Keratinocyte (primary cell): ENCODE measurements at regions not wholly inside any gene's neighbourhood (a gene's known extent, or its start where the extent isn't known, plus 50 kb on each side); places are given as distances from the start of the nearest gene placed in this dataset.

Experiments used
- DNase-seq: peaks from one replicate; pipeline ENCODE4 v3.0.0-alpha.2; 2011; ENCODE audit warnings: low read depth, missing footprints, low spot score
- FAIRE-seq: peaks from 2 replicates; lab custom pipeline; 2011; peaks lifted over from hg19 to GRCh38; lab: Jason Lieb, UNC
- H2AFZ ChIP-seq: 2 replicates; pipeline ENCODE4 v1.6.0; 2012; ENCODE audit warnings: low read length, control low read depth, inconsistent platforms; ENCODE audit not compliant: control insufficient read depth
- H3K27ac ChIP-seq: 2 replicates; pipeline ENCODE4 v1.5.1; 2011; ENCODE audit warnings: low read length; ENCODE audit not compliant: control insufficient read depth, insufficient read depth
- H3K27me3 ChIP-seq: 3 replicates; pipeline ENCODE4 v1.6.0; 2011; ENCODE audit warnings: low read length; ENCODE audit not compliant: control insufficient read depth, insufficient read depth; ENCODE audit errors: extremely low read depth
- H3K36me3 ChIP-seq, 2 experiments: 2 replicates in 1 of 2; 3 replicates in 1 of 2; pipeline ENCODE4 v1.5.1; 2011; ENCODE audit warnings: low read length in 2 of 2, mild to moderate bottlenecking in 1 of 2; ENCODE audit not compliant: control insufficient read depth in 2 of 2, insufficient read depth in 2 of 2; ENCODE audit errors: extremely low read depth in 1 of 2
- H3K4me1 ChIP-seq: 3 replicates; pipeline ENCODE4 v1.5.1; 2011; ENCODE audit warnings: low read length; ENCODE audit not compliant: control insufficient read depth, insufficient read depth; ENCODE audit errors: extremely low read depth
- H3K4me2 ChIP-seq: 3 replicates; pipeline ENCODE4 v1.6.0; 2011; ENCODE audit warnings: low read depth, low read length; ENCODE audit not compliant: control insufficient read depth, insufficient read depth; ENCODE audit errors: extremely low read depth
- H3K4me3 ChIP-seq, 3 experiments: fragments of 200-600 bp in 1 of 3; sonication (generic) in 1 of 3; 2 replicates in 2 of 3; 3 replicates in 1 of 3; pipeline ENCODE4 v1.5.1; 2011 to 2016; ENCODE audit warnings: low read length in 3 of 3, mild to moderate bottlenecking in 3 of 3, control low read depth in 2 of 3, inconsistent platforms in 1 of 3, low read depth in 1 of 3, mixed read lengths in 1 of 3, mixed run types in 1 of 3, moderate library complexity in 1 of 3; ENCODE audit not compliant: control insufficient read depth in 2 of 3, insufficient read depth in 2 of 3; ENCODE audit errors: extremely low read depth in 1 of 3
- H3K79me2 ChIP-seq: 2 replicates; pipeline ENCODE4 v1.6.0; 2012; ENCODE audit warnings: low read length; ENCODE audit not compliant: control insufficient read depth, insufficient read depth
- H3K9ac ChIP-seq: 3 replicates; pipeline ENCODE4 v1.6.0; 2011; ENCODE audit warnings: low read length; ENCODE audit not compliant: control insufficient read depth, insufficient read depth; ENCODE audit errors: extremely low read depth
- H3K9me1 ChIP-seq: 3 replicates; pipeline ENCODE4 v1.6.0; 2011; ENCODE audit warnings: low read length; ENCODE audit not compliant: control insufficient read depth, insufficient read depth; ENCODE audit errors: extremely low read depth
- H3K9me3 ChIP-seq: 2 replicates; pipeline ENCODE4 v1.5.1; 2012; ENCODE audit warnings: low read depth, low read length; ENCODE audit not compliant: control insufficient read depth
- H4K20me1 ChIP-seq: 3 replicates; pipeline ENCODE4 v1.6.0; 2011; ENCODE audit warnings: low read length; ENCODE audit not compliant: control insufficient read depth, insufficient read depth; ENCODE audit errors: extremely low read depth
- EZH2 ChIP-seq: IDR thresholded peaks from one replicate; pipeline ENCODE4 v1.6.1; 2012; ENCODE audit warnings: inconsistent platforms, mild to moderate bottlenecking, low read length, moderate library complexity
- dilution Hi-C: fragments of 300-500 bp; cut with MboI; formaldehyde crosslinking; loops from one replicate; pipeline ENCODE4 v1.7.0; 2020; ENCODE audit warnings: low sequenced_read_pairs; ENCODE audit not compliant: extremely low pct_ligation_motif_present
- TF ChIP-seq, protein P1 (sequence below), 3 experiments: IDR thresholded peaks in 1 of 3; conservative IDR thresholded peaks in 1 of 3; optimal IDR thresholded peaks in 1 of 3; 2 replicates in 2 of 3; 3 replicates in 1 of 3; pipeline versions ENCODE3 to v1.5.1; 2011; ENCODE audit warnings: low read length in 3 of 3, mild to moderate bottlenecking in 3 of 3, moderate library complexity in 2 of 3, control low read depth in 1 of 3, inconsistent platforms in 1 of 3; ENCODE audit not compliant: insufficient read depth in 2 of 3; ENCODE audit errors: extremely low read depth in 1 of 3

DNA sequence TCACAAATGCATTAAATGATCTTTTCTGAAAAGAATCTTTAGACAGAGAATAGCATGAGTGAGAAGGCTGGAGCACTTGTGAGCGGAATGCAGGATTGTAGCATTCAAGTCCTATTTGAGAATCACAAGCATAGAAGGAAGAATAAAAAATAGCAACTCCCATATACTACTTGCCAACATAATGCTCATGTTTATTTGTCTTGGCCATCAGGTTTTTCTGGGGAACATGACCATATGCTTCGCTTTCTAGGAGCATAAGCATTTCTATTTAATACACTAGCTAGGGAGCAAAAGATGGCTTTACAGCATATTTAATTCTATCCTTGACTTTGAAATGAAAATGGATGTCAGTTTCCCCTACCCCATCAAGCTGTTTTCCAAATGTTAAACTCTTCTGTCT is 170.3 kb upstream of the MITF start:
- H3K4me3 ChIP-seq = no peak overlapping the region
- no peak overlapping the region for H3K27ac ChIP-seq
- H3K4me2 ChIP-seq = no peak overlapping the region
- TF ChIP-seq, protein P1, sequence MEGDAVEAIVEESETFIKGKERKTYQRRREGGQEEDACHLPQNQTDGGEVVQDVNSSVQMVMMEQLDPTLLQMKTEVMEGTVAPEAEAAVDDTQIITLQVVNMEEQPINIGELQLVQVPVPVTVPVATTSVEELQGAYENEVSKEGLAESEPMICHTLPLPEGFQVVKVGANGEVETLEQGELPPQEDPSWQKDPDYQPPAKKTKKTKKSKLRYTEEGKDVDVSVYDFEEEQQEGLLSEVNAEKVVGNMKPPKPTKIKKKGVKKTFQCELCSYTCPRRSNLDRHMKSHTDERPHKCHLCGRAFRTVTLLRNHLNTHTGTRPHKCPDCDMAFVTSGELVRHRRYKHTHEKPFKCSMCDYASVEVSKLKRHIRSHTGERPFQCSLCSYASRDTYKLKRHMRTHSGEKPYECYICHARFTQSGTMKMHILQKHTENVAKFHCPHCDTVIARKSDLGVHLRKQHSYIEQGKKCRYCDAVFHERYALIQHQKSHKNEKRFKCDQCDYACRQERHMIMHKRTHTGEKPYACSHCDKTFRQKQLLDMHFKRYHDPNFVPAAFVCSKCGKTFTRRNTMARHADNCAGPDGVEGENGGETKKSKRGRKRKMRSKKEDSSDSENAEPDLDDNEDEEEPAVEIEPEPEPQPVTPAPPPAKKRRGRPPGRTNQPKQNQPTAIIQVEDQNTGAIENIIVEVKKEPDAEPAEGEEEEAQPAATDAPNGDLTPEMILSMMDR (optimal IDR thresholded peaks at IDR 0.05 in 1 of 3, IDR thresholded peaks at IDR 0.05 in 1 of 3, conservative IDR thresholded peaks at IDR 0.05 in 1 of 3; ENCODE audit: extremely low read depth in 1 of 3, insufficient read depth in 2 of 3, low read length in 3 of 3) = no peak
- TF ChIP-seq EZH2 = no peak
- DNase-seq (no peak), FAIRE-seq (no peak)
- dilution Hi-C loops = no loop called here
- no peak overlapping the region for H3K9ac ChIP-seq
- no peaks in the 10 kb centered on the region for H3K9me3 ChIP-seq
- H3K4me1 ChIP-seq = no peaks in the 10 kb centered on the region
- H3K36me3 ChIP-seq = no peaks in the 10 kb centered on the region
- H3K9me1 ChIP-seq = no peaks in the 10 kb centered on the region
- H2AFZ ChIP-seq = no peak overlapping the region
- H3K27me3 ChIP-seq = no peaks in the 10 kb centered on the region
- no peaks in the 10 kb centered on the region for H4K20me1 ChIP-seq
- no peaks in the 10 kb centered on the region for H3K79me2 ChIP-seq

DNA sequence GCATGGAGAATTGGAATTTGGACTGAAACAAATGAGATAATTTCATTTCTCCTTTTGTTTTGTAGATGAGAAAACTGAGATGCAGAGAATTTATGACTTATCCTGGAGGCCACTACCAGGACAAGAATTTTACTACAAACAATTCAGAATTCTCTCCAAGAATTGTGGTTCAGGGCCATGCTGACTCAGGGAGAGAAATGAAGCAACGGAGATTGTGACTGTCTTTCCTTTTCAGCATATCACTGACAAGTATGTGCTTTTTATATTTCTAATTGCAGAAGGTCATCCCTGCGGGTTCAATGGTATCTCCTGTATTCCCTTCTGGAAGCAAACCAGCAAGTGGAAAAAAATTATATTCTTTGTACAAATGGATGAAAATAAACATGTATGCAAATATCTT is 170.8 kb upstream of the MITF start:
- TF ChIP-seq, protein P1 (optimal IDR thresholded peaks at IDR 0.05 in 1 of 3, IDR thresholded peaks at IDR 0.05 in 1 of 3, conservative IDR thresholded peaks at IDR 0.05 in 1 of 3; ENCODE audit: extremely low read depth in 1 of 3, insufficient read depth in 2 of 3, low read length in 3 of 3) = no peak
- TF ChIP-seq EZH2 = no peak
- Histone ChIP-seq H3K4me2 (no peak overlapping the region), H3K27ac (no peak overlapping the region), H3K9me3 (no peaks in the 10 kb centered on the region), H3K36me3 (no peaks in the 10 kb centered on the region), H3K9ac (no peak overlapping the region), H3K9me1 (no peaks in the 10 kb centered on the region), H3K27me3 (no peaks in the 10 kb centered on the region), H3K79me2 (no peaks in the 10 kb centered on the region), H2AFZ (no peak overlapping the region), H3K4me1 (no peaks in the 10 kb centered on the region), H3K4me3 (no peak overlapping the region), H4K20me1 (no peaks in the 10 kb centered on the region)
- dilution Hi-C loops = no loop called here
- DNase-seq (no peak), FAIRE-seq (no peak)
